Hepatocyte (in vitro differentiated cells): ENCODE measurements at regions not wholly inside any gene's neighbourhood (a gene's known extent, or its start where the extent isn't known, plus 50 kb on each side); places are given as distances from the start of the nearest gene placed in this dataset.

Experiments
- EZH2 ChIP-seq: fragments of 200-600 bp; sonication (generic); IDR thresholded peaks from 2 replicates; pipeline ENCODE4 v1.6.1; 2016; ENCODE audit warnings: antibody characterized with exemption, mild to moderate bottlenecking, borderline replicate concordance
- EZH2phosphoT487 ChIP-seq: fragments of 200-600 bp; sonication (generic); IDR thresholded peaks from one replicate; pipeline ENCODE4 v1.6.1; 2018; ENCODE audit warnings: antibody characterized with exemption, mild to moderate bottlenecking, low read depth, moderate library complexity; ENCODE audit not compliant: unreplicated experiment, severe bottlenecking
- TF ChIP-seq, protein P1 (sequence below): fragments of 200-600 bp; sonication (generic); IDR thresholded peaks from 2 replicates; pipeline ENCODE4 v1.5.1; 2016; ENCODE audit warnings: antibody characterized with exemption, mild to moderate bottlenecking; ENCODE audit not compliant: poor library complexity

DNA sequence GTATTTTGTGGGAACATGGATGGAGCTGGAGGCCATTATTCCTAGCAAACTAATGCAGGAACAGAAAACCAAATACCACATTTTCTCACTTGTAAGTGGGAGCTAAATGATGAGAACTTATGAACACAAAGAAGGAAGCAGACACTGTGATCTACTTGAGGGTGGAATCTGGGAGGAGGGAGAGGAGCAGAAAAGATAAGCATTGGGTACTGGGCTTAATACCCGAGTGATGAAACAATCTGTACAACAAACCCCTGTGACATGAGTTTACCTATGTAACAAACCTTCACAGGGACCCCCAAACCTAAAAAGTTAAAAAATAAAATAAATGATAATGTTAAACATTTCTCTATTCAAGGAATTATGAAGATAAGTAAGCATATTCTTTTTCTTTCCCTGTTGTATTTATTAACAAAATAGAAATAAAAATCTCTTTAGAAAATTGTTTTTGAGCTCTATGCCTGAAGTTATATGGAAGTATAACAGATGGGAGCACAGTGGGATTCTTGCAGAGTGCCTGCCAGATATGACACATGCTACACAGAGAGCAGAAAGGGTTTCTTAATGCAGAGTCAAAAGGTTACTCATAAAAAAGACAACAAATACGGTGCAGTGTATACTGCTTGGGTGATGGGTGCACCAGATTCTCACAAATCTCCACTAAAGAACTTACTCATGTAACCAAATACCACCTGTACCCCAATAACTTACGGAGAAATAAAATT lies 52.0 kb upstream of the SYNE2 start:
- TF ChIP-seq, protein P1, sequence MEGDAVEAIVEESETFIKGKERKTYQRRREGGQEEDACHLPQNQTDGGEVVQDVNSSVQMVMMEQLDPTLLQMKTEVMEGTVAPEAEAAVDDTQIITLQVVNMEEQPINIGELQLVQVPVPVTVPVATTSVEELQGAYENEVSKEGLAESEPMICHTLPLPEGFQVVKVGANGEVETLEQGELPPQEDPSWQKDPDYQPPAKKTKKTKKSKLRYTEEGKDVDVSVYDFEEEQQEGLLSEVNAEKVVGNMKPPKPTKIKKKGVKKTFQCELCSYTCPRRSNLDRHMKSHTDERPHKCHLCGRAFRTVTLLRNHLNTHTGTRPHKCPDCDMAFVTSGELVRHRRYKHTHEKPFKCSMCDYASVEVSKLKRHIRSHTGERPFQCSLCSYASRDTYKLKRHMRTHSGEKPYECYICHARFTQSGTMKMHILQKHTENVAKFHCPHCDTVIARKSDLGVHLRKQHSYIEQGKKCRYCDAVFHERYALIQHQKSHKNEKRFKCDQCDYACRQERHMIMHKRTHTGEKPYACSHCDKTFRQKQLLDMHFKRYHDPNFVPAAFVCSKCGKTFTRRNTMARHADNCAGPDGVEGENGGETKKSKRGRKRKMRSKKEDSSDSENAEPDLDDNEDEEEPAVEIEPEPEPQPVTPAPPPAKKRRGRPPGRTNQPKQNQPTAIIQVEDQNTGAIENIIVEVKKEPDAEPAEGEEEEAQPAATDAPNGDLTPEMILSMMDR: no peak
- no peak for TF ChIP-seq EZH2
- TF ChIP-seq EZH2phosphoT487: no peak
